ENCODE measurements at regions not wholly inside any gene's neighbourhood (a gene's known extent, or its start where the extent isn't known, plus 50 kb on each side); places are given as distances from the start of the nearest gene placed in this dataset.
"Not testable (repeated sequence)": the region's sequence is repeated elsewhere in the genome, so short reads cannot be mapped to it uniquely, and the experiment has no call there.

GRCh38 chr22:15832235-15832634, 142.4 kb downstream of the POTEH start:
- not testable (repeated sequence) for DNase-seq

GRCh38 chr22:15835729-15836128, 145.9 kb downstream of the POTEH start:
- DNase-seq = not testable (repeated sequence)

DNA sequence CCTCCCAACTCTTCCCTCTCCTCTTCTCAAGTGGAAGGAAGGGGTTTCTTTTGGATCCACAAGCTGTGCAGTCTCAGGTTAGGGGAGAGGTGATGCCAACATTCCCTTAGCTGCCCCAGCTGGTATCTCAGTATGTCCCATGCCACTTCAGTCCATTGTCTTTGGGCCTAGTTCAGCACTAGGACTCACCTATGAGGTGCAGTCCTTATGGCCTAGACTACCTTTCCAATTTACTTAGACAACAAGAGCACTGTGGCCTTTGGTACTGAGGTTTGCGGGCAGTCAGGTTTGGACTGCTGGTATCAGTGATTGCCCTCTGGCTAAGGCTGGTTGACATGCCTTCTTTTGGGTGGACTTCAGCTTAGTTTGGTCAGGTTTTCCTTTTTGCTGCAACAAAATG, 159.9 kb downstream of the POTEH start:
- DNase-seq = not testable (repeated sequence)

DNA sequence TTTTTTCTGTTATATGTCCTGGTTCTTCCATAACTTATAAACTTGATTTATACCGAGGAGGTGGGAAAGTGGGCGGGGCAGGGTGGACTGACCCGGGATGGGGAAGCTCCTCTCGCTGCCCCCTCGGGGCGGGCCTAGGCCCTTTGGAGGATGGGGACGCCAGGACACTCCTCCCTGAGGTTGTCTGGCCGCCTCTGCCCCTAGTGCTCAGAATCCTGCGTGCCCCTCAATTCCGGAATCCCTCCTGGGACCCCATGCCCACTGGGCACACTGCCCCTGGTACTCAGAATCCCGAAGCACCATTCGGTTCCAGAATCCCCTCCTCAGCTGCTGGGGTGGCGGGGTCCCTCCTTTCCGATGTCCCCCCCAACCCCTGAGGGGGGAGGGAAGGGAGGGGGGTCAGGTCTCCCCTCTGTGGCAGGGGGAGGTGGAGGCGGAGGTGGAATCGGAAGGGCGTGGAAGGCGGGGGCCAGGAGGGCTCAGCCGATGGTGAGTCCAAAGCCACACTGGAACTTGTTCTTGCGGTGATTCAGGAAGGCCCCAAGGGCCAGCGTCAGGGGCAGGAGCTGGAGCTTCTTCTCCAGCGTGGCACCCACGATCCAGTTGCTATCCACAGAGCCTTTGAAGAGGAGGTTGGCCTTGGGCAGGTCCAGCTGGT, 164.0 kb downstream of the POTEH start:
- DNase-seq = not testable (repeated sequence)

GRCh38 chr22:15854421-15854820, 164.6 kb downstream of the POTEH start:
- DNase-seq = peak in 2 of 56 donors; percentile 1 to 3

GRCh38 chr22:15854978-15855377, 165.2 kb downstream of the POTEH start:
- DNase-seq = not testable (repeated sequence)

DNA sequence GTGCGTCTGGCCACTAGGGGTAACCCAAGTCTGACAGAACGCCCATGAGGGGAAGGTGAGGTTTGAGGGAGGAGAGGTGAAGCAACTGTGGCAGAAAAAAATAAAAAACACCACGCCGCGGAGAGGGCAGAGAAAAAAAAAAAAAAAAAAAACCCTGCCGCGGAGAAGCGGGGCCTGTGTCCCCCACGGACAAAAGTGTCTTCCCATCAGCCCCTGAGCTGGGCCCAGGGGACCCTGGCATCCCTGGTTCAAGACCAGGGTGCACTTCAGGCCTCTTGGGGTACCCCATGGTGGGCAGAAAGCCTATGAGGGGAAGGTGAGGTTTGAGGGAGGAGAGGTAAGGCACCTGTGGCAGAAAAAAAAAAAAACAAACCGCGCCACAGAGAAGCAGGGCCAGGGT, 191.1 kb downstream of the POTEH start:
- DNase-seq = not testable (repeated sequence)

GRCh38 chr22:15904326-15904725, 214.5 kb downstream of the POTEH start:
- not testable (repeated sequence) for DNase-seq

- DNase-seq = not testable (repeated sequence)
Observed at GRCh38 chr22:15911704-15912103, 221.9 kb downstream of the POTEH start.

- DNase-seq = not testable (repeated sequence)
Observed at GRCh38 chr22:15919120-15919519, 229.3 kb downstream of the POTEH start.

- not testable (repeated sequence) for DNase-seq
Observed at GRCh38 chr22:15920941-15921340, 231.1 kb downstream of the POTEH start.

- DNase-seq = not testable (repeated sequence)
Observed at GRCh38 chr22:15922132-15922531, 232.3 kb downstream of the POTEH start.

- not testable (repeated sequence) for DNase-seq
Observed at GRCh38 chr22:15922666-15923065, 232.8 kb downstream of the POTEH start.

DNA sequence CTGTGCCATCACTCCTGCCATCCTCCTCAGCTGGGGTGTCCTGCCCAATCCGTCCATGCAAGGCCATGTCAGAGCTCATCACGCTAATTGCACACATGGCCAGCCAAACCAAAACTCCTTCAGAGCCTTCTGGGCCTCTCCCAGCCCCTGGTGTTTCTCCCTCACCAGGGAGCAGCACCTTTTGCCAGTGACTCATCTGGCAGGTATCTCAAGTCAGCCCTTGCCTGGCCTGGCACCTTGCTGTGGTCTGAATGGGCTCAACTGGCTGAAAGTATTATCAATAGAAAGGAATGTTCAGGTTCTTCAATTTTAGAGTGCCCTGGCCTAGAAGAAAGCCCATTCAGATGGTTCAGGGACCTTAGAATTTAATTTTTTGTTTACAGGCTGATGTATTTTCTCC, 235.0 kb downstream of the POTEH start:
- not testable (repeated sequence) for DNase-seq

GRCh38 chr22:15927172-15927571, 237.3 kb downstream of the POTEH start:
- DNase-seq = not testable (repeated sequence)
